GM12891 (cell line): ENCODE measurements at regions not wholly inside any gene's neighbourhood (a gene's known extent, or its start where the extent isn't known, plus 50 kb on each side); places are given as distances from the start of the nearest gene placed in this dataset.
A peak's percentile ranks its signal among the peaks of the same experiment; 100 is the strongest.

ENCODE experiments used
- DNase-seq: peaks from one replicate; pipeline ENCODE4 v3.0.0; 2011; ENCODE audit warnings: low spot score; ENCODE audit not compliant: insufficient read length
- FAIRE-seq: peaks from 2 replicates; lab custom pipeline; 2011; peaks lifted over from hg19 to GRCh38; lab: Jason Lieb, UNC
- PAX5 ChIP-seq: IDR thresholded peaks from 2 replicates; pipeline ENCODE4 v1.6.1; 2011; ENCODE audit warnings: low read length, moderate library complexity, mild to moderate bottlenecking; ENCODE audit not compliant: insufficient read depth, severe bottlenecking
- POLR2A ChIP-seq: IDR thresholded peaks from 2 replicates; pipeline ENCODE4 v1.6.1; 2011; ENCODE audit warnings: low read depth, low read length, control low read depth
- POLR2AphosphoS5 ChIP-seq: IDR thresholded peaks from 2 replicates; pipeline ENCODE4 v1.6.1; 2011; ENCODE audit warnings: low read depth, low read length, control low read depth
- POU2F2 ChIP-seq: IDR thresholded peaks from 2 replicates; pipeline ENCODE4 v1.6.1; 2011; ENCODE audit warnings: low read depth, mild to moderate bottlenecking, control low read depth, low read length, moderate library complexity
- SPI1 ChIP-seq: IDR thresholded peaks from 2 replicates; pipeline ENCODE4 v1.6.1; 2011; ENCODE audit warnings: low read depth, low read length, control low read depth
- TAF1 ChIP-seq: IDR thresholded peaks from 2 replicates; pipeline ENCODE4 v1.6.1; 2011; ENCODE audit warnings: low read depth, low read length, control low read depth

DNA sequence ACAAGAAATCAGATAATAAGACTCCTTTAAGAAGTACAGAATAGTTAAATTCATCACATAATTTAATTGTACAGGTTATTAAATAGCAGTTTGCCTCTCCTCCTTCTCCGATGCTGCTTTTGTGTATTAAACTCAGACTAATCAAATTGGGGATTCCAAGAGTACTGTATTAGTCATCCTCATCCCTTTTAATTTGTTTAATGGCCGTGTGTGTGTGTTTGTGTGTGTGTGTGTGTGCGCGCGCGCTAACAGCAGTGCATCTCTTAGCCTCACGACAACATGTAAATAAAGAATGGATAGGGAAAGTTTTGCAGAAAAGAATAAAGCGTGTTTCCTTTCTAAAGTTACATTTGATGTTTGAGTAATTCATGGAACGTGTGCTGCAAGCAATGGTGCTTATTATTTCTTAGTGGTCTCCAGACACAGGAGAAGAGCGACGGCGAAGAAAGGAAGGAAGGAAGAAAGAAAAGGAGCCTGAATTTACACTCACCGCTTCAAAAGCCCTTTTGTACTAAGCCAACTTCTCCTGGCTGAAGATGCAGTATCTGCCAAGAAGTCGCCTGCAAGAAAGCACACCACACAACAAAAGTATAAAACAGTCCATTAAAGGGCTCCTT lies 220.3 kb downstream of the ASCL1 start:
- no peak for DNase-seq
- FAIRE-seq = no peak
- TF ChIP-seq PAX5 (no peak), POLR2AphosphoS5 (no peak), SPI1 (no peak), POU2F2 (no peak), TAF1 (no peak), POLR2A (no peak)

DNA sequence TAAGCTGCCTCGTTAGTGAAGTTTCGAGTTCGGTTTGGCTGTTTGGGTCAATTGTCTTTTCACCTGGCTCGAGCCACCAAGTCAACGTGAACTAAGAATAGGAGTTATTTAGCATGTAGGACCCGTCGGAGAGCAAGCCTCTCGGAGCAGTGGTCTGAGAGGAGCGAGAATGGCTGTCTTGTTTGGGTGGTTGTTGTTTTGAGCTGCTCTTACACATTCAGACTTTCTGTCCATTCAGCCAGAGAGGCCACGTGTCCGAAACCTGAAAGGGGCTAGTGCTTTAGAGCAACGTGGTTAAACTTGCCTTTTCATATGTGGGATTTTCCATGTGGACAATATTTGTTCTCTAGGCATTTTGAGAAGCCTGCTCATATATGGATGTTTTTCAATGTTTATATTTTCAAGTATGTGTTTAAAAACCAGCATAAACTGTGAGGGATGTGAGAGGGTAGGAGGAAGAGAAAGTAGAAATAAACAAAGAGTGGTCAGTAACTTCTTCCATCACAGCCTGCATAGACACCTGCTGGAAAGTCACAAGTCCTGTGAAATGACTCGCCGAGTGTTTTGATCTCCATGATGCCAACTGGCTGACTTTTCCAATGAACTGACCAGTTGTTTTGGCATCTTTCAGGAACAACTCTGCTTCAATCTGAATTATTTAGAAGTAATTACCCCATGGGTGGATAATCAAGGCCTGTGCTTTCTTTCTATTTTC lies 221.0 kb downstream of the ASCL1 start:
- TF ChIP-seq POLR2A (no peak), POU2F2 (no peak), SPI1 (no peak), PAX5 (no peak), POLR2AphosphoS5 (no peak), TAF1 (no peak)
- no peak for DNase-seq
- FAIRE-seq = no peak

DNA sequence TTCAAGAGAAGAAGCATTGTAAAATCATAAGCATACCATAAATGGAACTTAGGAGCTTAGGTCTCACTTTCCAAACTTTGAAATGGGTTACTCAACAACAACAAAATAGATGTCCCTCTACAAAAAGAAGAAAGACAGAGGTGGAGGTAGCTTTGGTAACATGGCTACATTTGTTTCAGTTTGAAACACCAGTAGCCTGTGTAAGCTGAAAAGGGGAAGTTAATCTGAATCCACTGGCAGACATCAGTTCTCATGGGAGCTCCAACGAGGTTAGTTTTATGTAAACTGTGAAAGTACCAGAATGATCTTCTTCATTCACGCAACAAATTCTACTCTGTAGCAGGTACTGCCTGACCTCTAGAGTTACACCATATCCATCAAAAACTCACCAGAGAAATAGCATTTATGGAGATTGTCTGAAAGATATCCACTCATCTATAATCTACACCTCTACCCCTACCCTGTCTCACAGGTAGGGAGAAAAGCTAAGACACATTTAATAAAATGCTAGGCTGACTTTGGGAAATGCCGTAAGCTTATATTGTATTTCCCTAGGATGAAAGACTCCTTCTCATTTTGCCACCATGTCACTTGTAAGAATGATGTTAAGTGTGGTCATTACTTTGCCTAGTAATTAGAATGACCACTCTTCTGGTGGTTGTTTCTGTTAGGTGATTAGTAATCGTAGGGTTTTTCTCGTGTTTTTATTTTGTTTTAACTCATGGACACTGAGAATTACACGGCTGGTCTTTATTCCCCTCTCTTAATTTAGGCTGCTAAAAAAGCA lies 224.1 kb downstream of the ASCL1 start:
- FAIRE-seq (peak; percentile 72), DNase-seq (peak; percentile 8)
- TF ChIP-seq PAX5 (no peak), POLR2A (no peak), TAF1 (no peak), SPI1 (0 out of 2 replicates have a peak, but pooled peaks have one; percentile 14), POLR2AphosphoS5 (no peak), POU2F2 (no peak)

DNA sequence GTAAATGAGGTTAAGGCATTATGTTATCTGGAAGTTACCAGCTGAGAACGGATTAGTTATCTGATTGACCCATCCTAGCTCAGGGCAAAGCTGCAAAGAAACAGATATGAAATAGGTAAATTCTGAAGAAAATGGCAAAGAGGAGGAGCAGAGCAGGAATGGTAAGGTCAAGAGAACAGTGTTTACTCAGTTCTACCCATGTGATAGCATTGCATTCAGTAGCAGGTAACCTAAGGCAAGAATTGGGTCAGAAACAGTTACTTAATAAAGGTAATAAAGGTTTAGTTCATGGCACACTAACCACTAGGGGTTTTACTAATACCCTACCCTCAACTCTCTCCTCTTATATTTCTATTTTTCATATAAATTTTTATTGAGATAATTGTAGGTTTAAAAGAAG lies 224.8 kb downstream of the ASCL1 start:
- FAIRE-seq = no peak
- DNase-seq = no peak
- TF ChIP-seq POLR2A (no peak), SPI1 (no peak), POLR2AphosphoS5 (no peak), POU2F2 (no peak), PAX5 (no peak), TAF1 (no peak)

DNA sequence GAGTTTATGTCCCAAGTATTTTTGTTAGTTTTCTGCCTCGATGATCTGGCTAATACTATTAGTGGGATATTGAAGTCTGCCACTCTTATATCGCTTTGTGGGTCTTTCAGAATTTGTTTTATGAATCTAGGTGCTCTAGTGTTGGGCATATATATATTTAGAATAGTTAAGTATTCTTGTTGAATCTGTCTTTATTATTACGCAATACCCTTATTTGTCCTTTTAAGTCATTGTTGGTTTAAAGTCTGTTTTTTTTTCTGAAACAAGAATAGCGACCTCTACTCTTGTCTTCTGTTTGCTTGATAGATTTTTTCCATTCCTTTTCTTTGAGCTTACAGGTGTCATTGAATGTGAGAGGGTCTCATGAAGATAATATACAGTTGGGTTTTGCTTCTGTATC lies 239.0 kb downstream of the ASCL1 start:
- DNase-seq (no peak), FAIRE-seq (no peak)
- TF ChIP-seq POLR2AphosphoS5 (no peak), TAF1 (no peak), POLR2A (no peak), SPI1 (no peak)

DNA sequence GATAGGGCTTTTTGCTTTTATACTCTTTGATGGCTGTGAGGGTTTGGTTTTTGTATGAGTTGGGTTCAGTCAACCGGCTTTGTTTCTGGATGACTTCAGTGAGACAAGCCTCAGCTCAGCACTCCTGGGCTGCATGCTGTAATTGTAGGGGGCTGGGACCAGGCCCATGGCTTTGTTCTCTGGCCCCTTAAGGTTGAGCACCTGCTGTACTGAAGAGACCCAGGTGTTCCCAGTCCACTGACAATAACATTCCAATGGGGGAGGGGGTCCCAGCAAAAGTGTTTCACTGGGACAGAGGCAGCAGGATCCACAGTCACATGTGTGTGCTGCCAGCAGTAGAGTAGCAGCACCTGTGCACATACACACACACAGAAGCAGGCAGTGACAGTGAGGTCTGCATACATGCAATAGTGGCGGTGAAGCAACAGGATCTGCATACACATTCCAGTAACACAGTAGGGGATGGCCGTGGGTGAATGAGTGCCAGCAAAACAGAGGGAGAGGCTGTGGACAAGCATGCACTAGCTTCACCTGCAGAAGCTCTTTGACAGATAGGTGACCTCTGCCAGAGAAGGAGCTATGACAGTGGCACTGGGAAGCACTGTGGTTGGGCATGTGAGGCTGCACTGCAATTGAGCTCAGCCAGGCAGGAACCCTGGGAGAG lies 240.4 kb downstream of the ASCL1 start:
- no peak for TF ChIP-seq POLR2AphosphoS5
- no peak for TF ChIP-seq TAF1
- no peak for TF ChIP-seq SPI1
- no peak for TF ChIP-seq POLR2A
- no peak for TF ChIP-seq POU2F2
- no peak for TF ChIP-seq PAX5
- DNase-seq (no peak), FAIRE-seq (no peak)

DNA sequence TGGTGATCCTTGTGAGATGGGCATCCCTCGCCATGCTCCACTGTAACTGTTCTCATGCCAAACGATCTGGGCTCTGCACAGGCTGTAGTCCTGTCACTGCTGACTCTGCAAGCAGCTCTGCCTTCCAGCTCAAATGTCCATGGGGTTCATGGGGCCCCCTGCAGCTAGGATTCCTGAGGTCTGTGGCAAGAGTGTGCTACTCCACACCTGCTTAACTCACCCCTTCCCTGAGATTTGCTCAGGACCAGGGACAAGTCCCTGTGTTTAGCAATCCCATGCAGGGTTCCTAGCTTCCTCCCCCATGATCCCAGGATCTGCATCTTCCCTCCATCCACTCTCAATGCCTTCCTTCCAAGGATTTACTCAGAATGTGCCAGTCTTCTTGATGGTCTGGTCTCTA lies 241.0 kb downstream of the ASCL1 start:
- DNase-seq (no peak), FAIRE-seq (no peak)
- TF ChIP-seq TAF1 = no peak
- TF ChIP-seq POU2F2 = no peak
- TF ChIP-seq POLR2AphosphoS5 = no peak
- no peak for TF ChIP-seq PAX5
- TF ChIP-seq POLR2A = no peak
- no peak for TF ChIP-seq SPI1

DNA sequence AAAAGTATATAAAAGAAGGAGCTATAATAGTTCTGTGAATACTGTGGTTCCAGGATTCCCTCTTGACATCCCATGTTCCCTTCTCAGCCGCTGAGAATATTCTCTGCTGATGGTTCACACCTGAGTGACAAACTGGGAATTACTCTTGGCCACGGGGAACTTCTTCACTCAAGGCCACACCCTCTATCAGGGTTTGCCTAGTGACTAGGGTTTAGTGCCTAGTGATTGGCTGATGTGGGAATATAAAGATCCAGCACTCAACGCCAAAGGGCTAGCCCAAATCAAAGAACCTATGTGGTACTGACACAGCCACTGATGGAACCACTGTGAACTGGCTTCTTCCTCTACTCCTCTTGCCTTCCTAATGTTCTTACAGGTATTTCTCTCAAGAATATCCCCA lies 248.4 kb downstream of the ASCL1 start:
- DNase-seq (no peak), FAIRE-seq (no peak)
- TF ChIP-seq TAF1 (no peak), PAX5 (no peak), POLR2AphosphoS5 (no peak), SPI1 (no peak), POU2F2 (no peak)
